T-cell (primary cell): ENCODE measurements at regions not wholly inside any gene's neighbourhood (a gene's known extent, or its start where the extent isn't known, plus 50 kb on each side); places are given as distances from the start of the nearest gene placed in this dataset.

Experiments used
- ATAC-seq, 4 experiments: fragments of 200-7000 bp in 3 of 4; fragments of 150-1000 bp in 1 of 4; cut with Tn5 transposase; replicated peaks in 1 of 4; 1 replicate in 3 of 4; 2 replicates in 1 of 4; pipeline ENCODE4 v1.10.0; 2021; ENCODE audit warnings: moderate library complexity in 3 of 4, mild to moderate bottlenecking in 2 of 4, moderate number of reproducible peaks in 1 of 4
- CTCF ChIA-PET, 2 donors: fragments of 300-600 bp; sonication (Branson Sonifier 250); formaldehyde crosslinking; loops; one replicate each; lab custom pipeline; 2022; ENCODE audit warnings: antibody characterized with exemption in 2 of 2; lab: Charles Lee
- POLR2A ChIA-PET, 2 donors: fragments of 300-600 bp; sonication (Branson Sonifier 250); formaldehyde crosslinking; loops; one replicate each; lab custom pipeline; 2022; ENCODE audit warnings: antibody characterized with exemption in 2 of 2; lab: Charles Lee
- DNase-seq, 35 experiments: peaks; one replicate each; pipeline versions ENCODE4 v3.0.0 to v3.0.0-alpha.2; 2013 to 2023
- H3K27ac ChIP-seq: one replicate; pipeline ENCODE4 v1.5.1; 2013; ENCODE audit warnings: low read length
- H3K27me3 ChIP-seq, 2 experiments: replicated peaks in 1 of 2; 1 replicate in 1 of 2; 2 replicates in 1 of 2; pipeline versions ENCODE4 v1.6.1 to v1.7.0; 2013; ENCODE audit warnings: low read length in 1 of 2, mixed read lengths in 1 of 2; ENCODE audit not compliant: control insufficient read depth in 2 of 2, insufficient read depth in 2 of 2; ENCODE audit errors: extremely low read depth in 1 of 2
- H3K36me3 ChIP-seq, 2 donors: 1 replicate in 1 of 2; 2 replicates in 1 of 2; pipeline versions ENCODE4 v1.6.1 to v1.7.0; 2013; ENCODE audit warnings: low read length in 1 of 2; ENCODE audit not compliant: control insufficient read depth in 2 of 2, insufficient read depth in 1 of 2; ENCODE audit errors: extremely low read depth in 1 of 2
- H3K4me1 ChIP-seq, 2 experiments: 1 replicate in 1 of 2; 2 replicates in 1 of 2; pipeline versions ENCODE4 v1.6.1 to v1.7.0; 2013; ENCODE audit warnings: low read length in 2 of 2, mixed read lengths in 1 of 2; ENCODE audit not compliant: insufficient read depth in 2 of 2, control insufficient read depth in 1 of 2; ENCODE audit errors: extremely low read depth in 1 of 2
- H3K4me3 ChIP-seq, 2 donors: 1 replicate in 1 of 2; 2 replicates in 1 of 2; pipeline versions ENCODE4 v1.5.1 to v1.7.0; 2013; ENCODE audit warnings: mild to moderate bottlenecking in 2 of 2, low read length in 1 of 2, moderate library complexity in 1 of 2; ENCODE audit not compliant: control insufficient read depth in 1 of 2; ENCODE audit errors: extremely low read depth in 1 of 2
- H3K9me3 ChIP-seq: 2 replicates; pipeline ENCODE4 v1.7.0; 2013
- H3K27ac Mint-ChIP-seq, 2 donors: one replicate each; pipeline ENCODE4 v1.8.0; 2020 to 2021; ENCODE audit warnings: mild to moderate bottlenecking in 2 of 2, mixed read lengths in 2 of 2
- H3K27me3 Mint-ChIP-seq, 2 donors: one replicate each; pipeline ENCODE4 v1.8.0; 2021 to 2022; ENCODE audit warnings: mixed read lengths in 2 of 2
- H3K36me3 Mint-ChIP-seq: one replicate; pipeline ENCODE4 v1.8.0; 2021; ENCODE audit warnings: mixed read lengths
- H3K4me1 Mint-ChIP-seq, 3 donors: one replicate each; pipeline ENCODE4 v1.8.0; 2020 to 2022; ENCODE audit warnings: mixed read lengths in 3 of 3, mild to moderate bottlenecking in 1 of 3
- H3K4me3 Mint-ChIP-seq, 3 donors: one replicate each; pipeline ENCODE4 v1.8.0; 2020 to 2022; ENCODE audit warnings: mild to moderate bottlenecking in 3 of 3, mixed read lengths in 3 of 3, moderate library complexity in 3 of 3
- H3K9me3 Mint-ChIP-seq, 3 donors: one replicate each; pipeline ENCODE4 v1.8.0; 2020 to 2022; ENCODE audit warnings: mixed read lengths in 3 of 3
- WGBS: methylation state at CpG from one replicate; pipeline ENCODE4 v1.1.5; 2013; ENCODE audit warnings: missing lambda C conversion rate; ENCODE audit not compliant: insufficient coverage; 5-methylcytosine and 5-hydroxymethylcytosine counted together

DNA sequence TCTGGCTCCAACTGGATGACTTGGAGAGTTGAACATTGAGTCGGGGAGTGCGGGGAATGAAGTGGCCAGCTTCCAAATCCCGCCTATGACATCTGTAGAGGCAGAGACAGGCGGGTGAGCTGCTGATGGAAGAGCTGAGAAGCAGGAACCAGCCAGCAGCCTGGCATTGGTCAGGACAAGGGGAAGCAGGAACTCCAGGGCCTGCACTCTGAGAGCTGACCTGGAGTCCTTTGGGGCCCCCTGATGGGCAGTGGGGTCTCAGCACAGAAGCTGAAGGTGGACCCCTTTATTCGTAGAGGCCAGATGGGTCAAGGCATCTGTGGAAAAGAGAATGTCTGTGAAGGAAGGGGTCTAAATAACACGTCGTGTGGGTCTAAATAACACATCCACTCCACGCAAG lies 57.0 kb downstream of the SEC61G start:
- H3K36me3 Mint-ChIP-seq = no peaks in the 10 kb centered on the region
- no peak overlapping the region for H3K4me3 Mint-ChIP-seq
- peaks cover 0 to 10% (median under 1%) of the 10 kb centered on the region in 3 donors for H3K9me3 Mint-ChIP-seq
- Histone ChIP-seq H3K4me3 (no peak overlapping the region), H3K9me3 (no peaks in the 10 kb centered on the region), H3K36me3 (no peaks in the 10 kb centered on the region), H3K27ac (no peak overlapping the region), H3K27me3 (peaks cover 0 to 5% of the 10 kb centered on the region in 2 experiments), H3K4me1 (no peaks in the 10 kb centered on the region)
- DNase-seq (no peak), ATAC-seq (no peak)
- no peak overlapping the region for H3K27ac Mint-ChIP-seq
- WGBS = 86% methylated on average over 5 of the region's 8 CpGs
- H3K27me3 Mint-ChIP-seq = peaks cover 4 to 5% of the 10 kb centered on the region in 2 donors
- ChIA-PET CTCF (no interaction called here), POLR2A (no interaction called here)
- no peaks in the 10 kb centered on the region for H3K4me1 Mint-ChIP-seq

DNA sequence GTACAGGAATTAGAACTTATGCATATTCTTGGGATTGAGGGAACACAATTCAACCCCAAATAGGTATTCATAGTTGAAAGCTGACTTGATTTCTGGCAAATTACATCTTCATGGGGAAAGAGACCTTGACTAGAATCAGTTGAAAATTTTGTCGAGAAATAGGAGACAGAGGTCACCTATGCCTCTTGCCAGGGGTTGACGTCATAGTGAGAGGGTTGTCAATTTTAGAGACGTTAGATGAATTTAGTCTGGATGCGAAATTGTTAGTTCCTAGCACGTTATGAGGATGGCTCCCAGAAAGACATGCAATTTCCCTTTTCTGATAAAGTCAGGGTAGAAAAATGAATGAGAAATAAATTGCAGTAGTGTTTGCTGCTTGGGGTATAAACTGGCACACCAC lies 59.3 kb downstream of the SEC61G start:
- peaks cover 2 to 5% of the 10 kb centered on the region in 2 donors for H3K27me3 Mint-ChIP-seq
- ChIA-PET POLR2A (no interaction called here), CTCF (no interaction called here)
- DNase-seq (no peak), ATAC-seq (no peak)
- H3K9me3 ChIP-seq = no peaks in the 10 kb centered on the region
- H3K27ac Mint-ChIP-seq = no peak overlapping the region
- WGBS = 95% methylated on average over 4 of the region's 5 CpGs
- no peak overlapping the region for H3K27ac ChIP-seq
- no peak overlapping the region for H3K4me3 Mint-ChIP-seq
- no peaks in the 10 kb centered on the region for H3K9me3 Mint-ChIP-seq
- no peaks in the 10 kb centered on the region for H3K4me1 Mint-ChIP-seq
- H3K27me3 ChIP-seq = peaks cover 0 to 5% of the 10 kb centered on the region in 2 experiments
- H3K36me3 Mint-ChIP-seq = no peaks in the 10 kb centered on the region
- no peak overlapping the region for H3K4me3 ChIP-seq
- H3K36me3 ChIP-seq = no peaks in the 10 kb centered on the region
- no peaks in the 10 kb centered on the region for H3K4me1 ChIP-seq

- CTCF ChIA-PET = no interaction called here
- Histone ChIP-seq H3K27ac (no peak overlapping the region), H3K27me3 (peaks cover 0 to 5% of the 10 kb centered on the region in 2 experiments), H3K4me3 (no peak overlapping the region), H3K4me1 (no peaks in the 10 kb centered on the region), H3K9me3 (no peaks in the 10 kb centered on the region), H3K36me3 (no peaks in the 10 kb centered on the region)
- Mint-ChIP-seq H3K36me3 (no peaks in the 10 kb centered on the region), H3K9me3 (no peaks in the 10 kb centered on the region), H3K4me1 (no peaks in the 10 kb centered on the region), H3K27me3 (peaks cover 2 to 5% of the 10 kb centered on the region in 2 donors), H3K4me3 (no peak overlapping the region), H3K27ac (no peak overlapping the region)
- DNase-seq (no peak), ATAC-seq (no peak)
- POLR2A ChIA-PET = no interaction called here
- 78% methylated on average over 31 of the region's 32 CpGs for WGBS
Measured at GRCh38 chr7:54697659-54698186, 61.3 kb downstream of the SEC61G start.

GRCh38 chr7:54690892-54691291 lies 68.1 kb downstream of the SEC61G start:
- Mint-ChIP-seq H3K36me3 (no peaks in the 10 kb centered on the region), H3K4me3 (no peak overlapping the region), H3K27ac (no peak overlapping the region), H3K9me3 (peaks cover 0 to 7% (median 0%) of the 10 kb centered on the region in 3 donors), H3K4me1 (no peaks in the 10 kb centered on the region), H3K27me3 (peaks cover 0 to 1% of the 10 kb centered on the region in 2 donors)
- 92% methylated on average over 12 of the region's 14 CpGs for WGBS
- Histone ChIP-seq H3K4me1 (no peaks in the 10 kb centered on the region), H3K27ac (no peak overlapping the region), H3K36me3 (no peaks in the 10 kb centered on the region), H3K27me3 (peaks cover 0 to 4% of the 10 kb centered on the region in 2 experiments), H3K9me3 (no peaks in the 10 kb centered on the region), H3K4me3 (no peak overlapping the region)
- ChIA-PET CTCF (no interaction called here), POLR2A (no interaction called here)
- ATAC-seq = no peak
- DNase-seq = no peak

DNA sequence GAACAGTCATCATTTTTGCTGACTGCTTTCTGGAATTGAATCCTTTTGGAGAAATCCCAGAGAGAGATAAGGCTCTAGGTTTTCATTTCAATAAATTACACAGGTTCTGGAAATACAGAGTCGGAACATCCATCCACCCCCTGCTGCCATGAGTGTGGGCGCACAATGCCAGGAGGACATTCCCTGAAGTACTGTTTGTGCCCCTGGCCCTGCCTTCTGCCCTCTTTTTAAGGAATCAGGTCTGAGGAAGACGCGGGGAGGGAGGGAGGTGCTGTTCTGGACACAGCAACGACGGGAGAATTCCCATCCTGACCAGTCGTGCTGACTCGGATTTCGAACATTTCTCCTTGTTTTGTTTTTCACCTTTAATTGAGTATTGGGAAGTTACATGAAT lies 69.0 kb downstream of the SEC61G start:
- Histone ChIP-seq H3K27ac (no peak overlapping the region), H3K36me3 (no peaks in the 10 kb centered on the region), H3K9me3 (no peaks in the 10 kb centered on the region), H3K27me3 (peaks cover 0 to 4% of the 10 kb centered on the region in 2 experiments), H3K4me1 (no peaks in the 10 kb centered on the region), H3K4me3 (no peak overlapping the region)
- Mint-ChIP-seq H3K4me3 (no peak overlapping the region), H3K9me3 (peaks cover 0 to 7% (median 0%) of the 10 kb centered on the region in 3 donors), H3K27me3 (peaks cover 0 to 1% of the 10 kb centered on the region in 2 donors), H3K27ac (no peak overlapping the region), H3K4me1 (no peaks in the 10 kb centered on the region), H3K36me3 (no peaks in the 10 kb centered on the region)
- CTCF ChIA-PET = no interaction called here
- 93% methylated on average over 5 of the region's 9 CpGs for WGBS
- no peak for DNase-seq
- no peak for ATAC-seq
- POLR2A ChIA-PET = no interaction called here

DNA sequence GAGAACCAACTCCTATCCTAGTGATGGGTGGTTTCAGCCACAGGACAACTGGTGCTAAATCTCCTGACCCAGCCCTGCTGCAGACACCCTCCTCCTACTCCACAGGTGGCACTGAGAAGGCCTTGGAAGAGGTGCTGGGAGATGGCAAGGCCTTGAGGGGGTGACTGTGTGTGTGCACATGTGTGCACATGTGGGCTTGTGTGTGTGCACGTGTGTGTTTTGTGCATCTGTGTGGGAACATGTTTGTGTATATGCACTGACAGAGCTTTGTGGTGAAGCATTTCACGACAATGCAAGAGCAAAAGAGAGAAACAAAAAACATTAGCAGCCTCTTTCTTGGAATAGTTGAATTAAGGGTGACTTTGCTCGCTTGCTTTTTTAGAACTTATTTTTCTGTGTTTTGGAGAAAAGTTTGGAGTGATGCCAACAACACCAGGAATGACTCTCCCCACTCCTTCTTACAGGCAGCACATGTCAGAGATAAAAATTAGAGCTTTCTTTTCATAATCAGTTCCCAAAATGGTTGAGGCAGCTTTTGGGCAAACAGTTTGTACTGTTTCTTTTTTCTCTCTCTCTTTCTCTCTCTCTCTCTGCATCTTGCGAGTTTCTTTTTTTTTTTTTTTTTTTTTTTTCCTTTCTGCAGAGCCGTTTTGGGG lies 69.5 kb downstream of the SEC61G start:
- WGBS = 73% methylated on average over 1 of the region's 5 CpGs
- Mint-ChIP-seq H3K27me3 (peaks cover 0 to 1% of the 10 kb centered on the region in 2 donors), H3K4me3 (no peak overlapping the region), H3K9me3 (peaks cover 3 to 11% (median 5%) of the 10 kb centered on the region in 3 donors), H3K4me1 (no peaks in the 10 kb centered on the region), H3K36me3 (no peaks in the 10 kb centered on the region), H3K27ac (no peak overlapping the region)
- peaks cover 0 to 4% of the 10 kb centered on the region in 2 experiments for H3K27me3 ChIP-seq
- ChIA-PET POLR2A (no interaction called here), CTCF (no interaction called here)
- H3K9me3 ChIP-seq = no peaks in the 10 kb centered on the region
- H3K4me1 ChIP-seq = no peaks in the 10 kb centered on the region
- H3K4me3 ChIP-seq = no peak overlapping the region
- no peaks in the 10 kb centered on the region for H3K36me3 ChIP-seq
- DNase-seq (no peak), ATAC-seq (no peak)
- no peak overlapping the region for H3K27ac ChIP-seq
